SHP77 (cell line): ENCODE measurements at regions not wholly inside any gene's neighbourhood (a gene's known extent, or its start where the extent isn't known, plus 50 kb on each side); places are given as distances from the start of the nearest gene placed in this dataset.

Experiments used
- DNase-seq, 2 experiments: peaks; one replicate each; lab custom pipeline; 2025; lab: John Stamatoyannopoulos, UW

GRCh38 chr5:79871364-79872120 is 119.5 kb downstream of the MTX3 start:
- no peak for DNase-seq

GRCh38 chr5:79868163-79868670 is 122.8 kb downstream of the MTX3 start:
- no peak for DNase-seq

GRCh38 chr5:79865579-79865978 is 125.5 kb downstream of the MTX3 start:
- DNase-seq, result no peak

GRCh38 chr5:79864364-79864763 is 126.7 kb downstream of the MTX3 start:
- no peak for DNase-seq

- no peak for DNase-seq
Measured at GRCh38 chr5:79859588-79859987, 131.5 kb downstream of the MTX3 start.

GRCh38 chr5:79858410-79858723 is 132.7 kb downstream of the MTX3 start:
- no peak for DNase-seq

GRCh38 chr5:79857714-79858409 is 133.2 kb downstream of the MTX3 start:
- DNase-seq, result peak; percentile 42 to 43

- DNase-seq, result no peak
Measured at GRCh38 chr5:79856456-79857055, 134.5 kb downstream of the MTX3 start.

GRCh38 chr5:79853676-79854418 is 137.2 kb downstream of the MTX3 start:
- no peak for DNase-seq

GRCh38 chr5:79853028-79853427 is 138.0 kb downstream of the MTX3 start:
- DNase-seq, result no peak

- no peak for DNase-seq
Measured at GRCh38 chr5:79851391-79851863, 139.6 kb downstream of the MTX3 start.

GRCh38 chr5:79850941-79851340 is 140.1 kb downstream of the MTX3 start:
- no peak for DNase-seq

- no peak for DNase-seq
Measured at GRCh38 chr5:79850316-79850822, 140.7 kb downstream of the MTX3 start.

- DNase-seq, result no peak
Measured at GRCh38 chr5:79849486-79850315, 141.4 kb downstream of the MTX3 start.
